HepG2 (cell line): ENCODE measurements at regions not wholly inside any gene's neighbourhood (a gene's known extent, or its start where the extent isn't known, plus 50 kb on each side); places are given as distances from the start of the nearest gene placed in this dataset.

Source experiments
- CHD2 ChIP-seq: IDR thresholded peaks from 2 replicates; pipeline ENCODE4 v1.6.1; 2011; ENCODE audit warnings: low read depth, low read length, improper control_type of control experiment
- HHEX ChIP-seq: IDR thresholded peaks from 2 replicates; pipeline ENCODE4 v1.6.1; 2016; ENCODE audit warnings: control low read depth
- MEIS1 ChIP-seq: sonication (generic); formaldehyde crosslinking; IDR thresholded peaks from 2 replicates; pipeline ENCODE4 v1.9.0; 2021; ENCODE audit warnings: mild to moderate bottlenecking, missing genetic modification reagents, moderate library complexity, borderline replicate concordance
- NR2C2 ChIP-seq: sonication (generic); formaldehyde crosslinking; IDR thresholded peaks from 2 replicates; pipeline ENCODE4 v1.4.0; 2020; ENCODE audit warnings: missing genetic modification reagents, mild to moderate bottlenecking, moderate library complexity, borderline replicate concordance
- NR3C1 ChIP-seq: sonication (generic); formaldehyde crosslinking; IDR thresholded peaks from 2 replicates; pipeline ENCODE4 v1.4.0; 2020; ENCODE audit warnings: missing genetic modification reagents
- POLR2AphosphoS5 ChIP-seq: IDR thresholded peaks from 2 replicates; pipeline ENCODE4 v1.6.1; 2012; ENCODE audit warnings: low read depth, low read length
- RAD21 ChIP-seq: fragments of 450-650 bp; formaldehyde crosslinking; IDR thresholded peaks from 2 replicates; pipeline ENCODE4 v1.5.0; 2020; ENCODE audit warnings: mild to moderate bottlenecking
- ZNF282 ChIP-seq: fragments of 450-650 bp; IDR thresholded peaks from 2 replicates; pipeline ENCODE4 v1.6.1; 2018; ENCODE audit not compliant: partially characterized antibody
- ZNF644 ChIP-seq: IDR thresholded peaks from 2 replicates; pipeline ENCODE4 v1.6.1; 2016; ENCODE audit warnings: low read depth
- TF ChIP-seq, protein P1 (sequence below): sonication (generic); formaldehyde crosslinking; conservative IDR thresholded peaks from 2 replicates; pipeline ENCODE4 v1.4.0; 2020; ENCODE audit warnings: missing genetic modification reagents
- TF ChIP-seq, protein P2 (sequence below): sonication (generic); formaldehyde crosslinking; IDR thresholded peaks from 2 replicates; pipeline ENCODE4 v1.5.0; 2020; ENCODE audit warnings: mild to moderate bottlenecking, missing genetic modification reagents, moderate library complexity
- TF ChIP-seq, protein P3 (sequence below): sonication (generic); formaldehyde crosslinking; IDR thresholded peaks from 2 replicates; pipeline ENCODE4 v1.4.0; 2020; ENCODE audit warnings: missing genetic modification reagents

DNA sequence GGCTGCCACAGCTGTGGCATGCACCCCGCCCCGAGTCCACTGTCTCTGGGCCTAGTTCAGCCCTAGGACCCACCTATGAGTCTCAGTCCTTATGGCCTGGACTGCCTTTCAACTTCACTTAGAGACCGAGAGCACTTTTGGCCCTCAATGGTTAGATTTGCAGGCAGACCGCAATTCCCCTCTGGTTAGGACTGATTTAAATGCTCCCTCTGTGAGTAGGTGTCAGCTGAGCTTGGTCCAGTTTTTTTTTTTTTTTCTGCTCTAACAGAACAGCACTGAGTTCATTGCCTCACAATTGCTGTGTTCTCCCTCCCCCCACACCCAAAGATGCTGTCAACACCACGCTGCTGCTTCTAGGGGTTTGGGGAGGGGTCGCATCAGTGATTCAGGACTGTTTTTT, 143.2 kb downstream of the BMP15 start:
- TF ChIP-seq, protein P1, sequence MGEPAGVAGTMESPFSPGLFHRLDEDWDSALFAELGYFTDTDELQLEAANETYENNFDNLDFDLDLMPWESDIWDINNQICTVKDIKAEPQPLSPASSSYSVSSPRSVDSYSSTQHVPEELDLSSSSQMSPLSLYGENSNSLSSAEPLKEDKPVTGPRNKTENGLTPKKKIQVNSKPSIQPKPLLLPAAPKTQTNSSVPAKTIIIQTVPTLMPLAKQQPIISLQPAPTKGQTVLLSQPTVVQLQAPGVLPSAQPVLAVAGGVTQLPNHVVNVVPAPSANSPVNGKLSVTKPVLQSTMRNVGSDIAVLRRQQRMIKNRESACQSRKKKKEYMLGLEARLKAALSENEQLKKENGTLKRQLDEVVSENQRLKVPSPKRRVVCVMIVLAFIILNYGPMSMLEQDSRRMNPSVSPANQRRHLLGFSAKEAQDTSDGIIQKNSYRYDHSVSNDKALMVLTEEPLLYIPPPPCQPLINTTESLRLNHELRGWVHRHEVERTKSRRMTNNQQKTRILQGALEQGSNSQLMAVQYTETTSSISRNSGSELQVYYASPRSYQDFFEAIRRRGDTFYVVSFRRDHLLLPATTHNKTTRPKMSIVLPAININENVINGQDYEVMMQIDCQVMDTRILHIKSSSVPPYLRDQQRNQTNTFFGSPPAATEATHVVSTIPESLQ (CRISPR knock-in tag): no peak
- TF ChIP-seq MEIS1 (no peak), NR3C1 (CRISPR knock-in tag) (no peak), CHD2 (no peak), ZNF282 (no peak), NR2C2 (no peak), HHEX (CRISPR knock-in tag) (no peak), POLR2AphosphoS5 (no peak), ZNF644 (CRISPR knock-in tag) (no peak), RAD21 (CRISPR knock-in tag) (no peak)
- TF ChIP-seq, protein P2, sequence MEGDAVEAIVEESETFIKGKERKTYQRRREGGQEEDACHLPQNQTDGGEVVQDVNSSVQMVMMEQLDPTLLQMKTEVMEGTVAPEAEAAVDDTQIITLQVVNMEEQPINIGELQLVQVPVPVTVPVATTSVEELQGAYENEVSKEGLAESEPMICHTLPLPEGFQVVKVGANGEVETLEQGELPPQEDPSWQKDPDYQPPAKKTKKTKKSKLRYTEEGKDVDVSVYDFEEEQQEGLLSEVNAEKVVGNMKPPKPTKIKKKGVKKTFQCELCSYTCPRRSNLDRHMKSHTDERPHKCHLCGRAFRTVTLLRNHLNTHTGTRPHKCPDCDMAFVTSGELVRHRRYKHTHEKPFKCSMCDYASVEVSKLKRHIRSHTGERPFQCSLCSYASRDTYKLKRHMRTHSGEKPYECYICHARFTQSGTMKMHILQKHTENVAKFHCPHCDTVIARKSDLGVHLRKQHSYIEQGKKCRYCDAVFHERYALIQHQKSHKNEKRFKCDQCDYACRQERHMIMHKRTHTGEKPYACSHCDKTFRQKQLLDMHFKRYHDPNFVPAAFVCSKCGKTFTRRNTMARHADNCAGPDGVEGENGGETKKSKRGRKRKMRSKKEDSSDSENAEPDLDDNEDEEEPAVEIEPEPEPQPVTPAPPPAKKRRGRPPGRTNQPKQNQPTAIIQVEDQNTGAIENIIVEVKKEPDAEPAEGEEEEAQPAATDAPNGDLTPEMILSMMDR (CRISPR knock-in tag): no peak
- TF ChIP-seq, protein P3, sequence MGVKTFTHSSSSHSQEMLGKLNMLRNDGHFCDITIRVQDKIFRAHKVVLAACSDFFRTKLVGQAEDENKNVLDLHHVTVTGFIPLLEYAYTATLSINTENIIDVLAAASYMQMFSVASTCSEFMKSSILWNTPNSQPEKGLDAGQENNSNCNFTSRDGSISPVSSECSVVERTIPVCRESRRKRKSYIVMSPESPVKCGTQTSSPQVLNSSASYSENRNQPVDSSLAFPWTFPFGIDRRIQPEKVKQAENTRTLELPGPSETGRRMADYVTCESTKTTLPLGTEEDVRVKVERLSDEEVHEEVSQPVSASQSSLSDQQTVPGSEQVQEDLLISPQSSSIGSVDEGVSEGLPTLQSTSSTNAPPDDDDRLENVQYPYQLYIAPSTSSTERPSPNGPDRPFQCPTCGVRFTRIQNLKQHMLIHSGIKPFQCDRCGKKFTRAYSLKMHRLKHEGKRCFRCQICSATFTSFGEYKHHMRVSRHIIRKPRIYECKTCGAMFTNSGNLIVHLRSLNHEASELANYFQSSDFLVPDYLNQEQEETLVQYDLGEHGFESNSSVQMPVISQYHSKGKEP (CRISPR knock-in tag): no peak
